ENCODE measurements at regions not wholly inside any gene's neighbourhood (a gene's known extent, or its start where the extent isn't known, plus 50 kb on each side); places are given as distances from the start of the nearest gene placed in this dataset.

- Histone ChIP-seq H3K4me1 (no peaks in the 10 kb centered on the region), H3K27ac (no peak overlapping the region), H3K36me3 (no peaks in the 10 kb centered on the region), H3K27me3 (no peaks in the 10 kb centered on the region), H3K4me3 (no peak overlapping the region), H3K9me3 (no peaks in the 10 kb centered on the region)
- intact Hi-C loops (cut with DNase I; ENCODE audit: low total_unique reads) = no loop called here
- TF ChIP-seq POLR2A (IDR thresholded peaks at IDR 0.05) = no peak
- no peak for TF ChIP-seq CTCF (IDR thresholded peaks at IDR 0.05)
- no peak for DNase-seq
Observed at GRCh38 chr4:184328022-184328736, 110.5 kb upstream of the ENPP6 start.

GRCh38 chr4:184324939-184325477 lies 107.3 kb upstream of the ENPP6 start:
- no peaks in the 10 kb centered on the region for H3K9me3 ChIP-seq
- no peaks in the 10 kb centered on the region for H3K4me1 ChIP-seq
- no peaks in the 10 kb centered on the region for H3K27me3 ChIP-seq
- no peak overlapping the region for H3K4me3 ChIP-seq
- intact Hi-C loops (cut with DNase I; ENCODE audit: low total_unique reads) = no loop called here
- TF ChIP-seq POLR2A (IDR thresholded peaks at IDR 0.05) = no peak
- TF ChIP-seq CTCF (IDR thresholded peaks at IDR 0.05) = no peak
- no peaks in the 10 kb centered on the region for H3K36me3 ChIP-seq
- H3K27ac ChIP-seq = no peak overlapping the region
- no peak for DNase-seq

GRCh38 chr4:184322328-184323025 lies 104.8 kb upstream of the ENPP6 start:
- TF ChIP-seq CTCF (IDR thresholded peaks at IDR 0.05) (no peak), POLR2A (IDR thresholded peaks at IDR 0.05) (no peak)
- intact Hi-C loops (cut with DNase I; ENCODE audit: low total_unique reads) = no loop called here
- Histone ChIP-seq H3K4me3 (no peak overlapping the region), H3K27ac (no peak overlapping the region), H3K9me3 (no peaks in the 10 kb centered on the region), H3K27me3 (no peaks in the 10 kb centered on the region), H3K36me3 (no peaks in the 10 kb centered on the region), H3K4me1 (no peaks in the 10 kb centered on the region)
- DNase-seq = no peak

GRCh38 chr4:184320631-184321030 lies 103.0 kb upstream of the ENPP6 start:
- Histone ChIP-seq H3K4me3 (no peak overlapping the region), H3K36me3 (no peaks in the 10 kb centered on the region), H3K4me1 (no peaks in the 10 kb centered on the region), H3K27me3 (no peaks in the 10 kb centered on the region), H3K9me3 (no peaks in the 10 kb centered on the region), H3K27ac (no peak overlapping the region)
- TF ChIP-seq CTCF (IDR thresholded peaks at IDR 0.05) (no peak), POLR2A (IDR thresholded peaks at IDR 0.05) (no peak)
- DNase-seq = no peak
- intact Hi-C loops (cut with DNase I; ENCODE audit: low total_unique reads) = no loop called here

GRCh38 chr4:184318852-184319251 lies 101.2 kb upstream of the ENPP6 start:
- H3K36me3 ChIP-seq = no peaks in the 10 kb centered on the region
- no peak for DNase-seq
- intact Hi-C loops (cut with DNase I; ENCODE audit: low total_unique reads) = no loop called here
- H3K4me1 ChIP-seq = no peaks in the 10 kb centered on the region
- no peaks in the 10 kb centered on the region for H3K9me3 ChIP-seq
- H3K27me3 ChIP-seq = no peaks in the 10 kb centered on the region
- no peak overlapping the region for H3K4me3 ChIP-seq
- H3K27ac ChIP-seq = no peak overlapping the region
- TF ChIP-seq POLR2A (IDR thresholded peaks at IDR 0.05) (no peak), CTCF (IDR thresholded peaks at IDR 0.05) (no peak)
